ENCODE measurements at regions not wholly inside any gene's neighbourhood (a gene's known extent, or its start where the extent isn't known, plus 50 kb on each side); places are given as distances from the start of the nearest gene placed in this dataset.

DNA sequence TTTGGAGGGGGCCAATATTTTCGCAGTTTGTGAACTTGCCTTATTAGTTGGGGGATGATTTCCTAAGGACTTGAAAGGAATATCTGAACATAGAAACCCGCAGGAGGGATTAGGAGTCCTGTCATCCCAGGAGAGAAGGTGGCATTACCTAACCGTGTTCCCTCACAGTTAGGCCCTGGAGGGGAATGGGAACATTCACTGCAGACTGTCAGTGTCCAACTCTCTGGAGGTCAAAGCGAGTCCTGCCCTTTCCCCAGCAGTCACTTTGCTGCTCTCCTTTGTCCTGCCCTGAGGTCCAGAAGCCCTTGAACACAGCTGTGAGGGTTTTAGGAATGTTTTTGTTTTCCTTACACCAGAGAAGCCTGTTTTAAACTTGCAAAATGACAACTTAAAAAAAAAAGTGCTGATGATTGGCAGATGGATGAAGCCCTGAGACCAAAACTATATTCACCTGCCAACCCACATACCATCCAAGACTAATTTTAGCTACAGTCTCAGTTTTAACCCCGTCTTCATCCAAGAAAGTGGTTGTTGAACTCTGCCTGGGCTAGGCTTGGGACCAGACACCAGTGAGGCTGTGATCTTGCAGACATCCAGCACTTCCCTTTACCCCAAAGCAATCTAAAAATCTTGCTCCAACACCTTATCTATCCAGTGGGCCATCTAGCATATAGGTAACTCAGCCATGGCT is 90.5 kb upstream of the MEX3C start:
- no peak for TF ChIP-seq POLR2A (IDR thresholded peaks at IDR 0.05; ENCODE audit: low read depth, low read length)
- FAIRE-seq = no peak
- DNase-seq (ENCODE audit: insufficient read length, low spot score) = no peak

GRCh38 chr18:51288582-51288981 is 91.1 kb upstream of the MEX3C start:
- no peak for DNase-seq (ENCODE audit: insufficient read length, low spot score)
- no peak for FAIRE-seq
- no peak for TF ChIP-seq POLR2A (IDR thresholded peaks at IDR 0.05; ENCODE audit: low read depth, low read length)

DNA sequence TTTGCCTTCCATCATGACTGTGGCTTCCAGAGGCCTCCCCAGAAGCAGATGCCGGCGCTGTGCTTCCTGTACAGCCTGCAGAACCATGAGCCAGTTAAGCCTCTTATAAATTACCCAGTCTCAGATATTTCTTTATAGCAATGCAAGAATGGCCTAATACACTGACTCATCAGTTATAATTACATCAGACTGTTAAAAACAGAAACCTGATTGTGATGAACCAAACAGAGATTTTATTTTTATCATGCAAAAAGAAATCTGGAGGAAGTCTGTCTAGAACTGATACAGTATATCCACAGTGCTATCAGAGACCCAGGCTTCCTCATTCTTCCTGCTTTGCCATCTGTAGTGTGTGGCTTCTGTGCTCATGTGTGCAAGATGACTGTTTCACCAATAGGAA is 93.4 kb upstream of the MEX3C start:
- no peak for TF ChIP-seq POLR2A (IDR thresholded peaks at IDR 0.05; ENCODE audit: low read depth, low read length)
- FAIRE-seq (no peak), DNase-seq (ENCODE audit: insufficient read length, low spot score) (no peak)

DNA sequence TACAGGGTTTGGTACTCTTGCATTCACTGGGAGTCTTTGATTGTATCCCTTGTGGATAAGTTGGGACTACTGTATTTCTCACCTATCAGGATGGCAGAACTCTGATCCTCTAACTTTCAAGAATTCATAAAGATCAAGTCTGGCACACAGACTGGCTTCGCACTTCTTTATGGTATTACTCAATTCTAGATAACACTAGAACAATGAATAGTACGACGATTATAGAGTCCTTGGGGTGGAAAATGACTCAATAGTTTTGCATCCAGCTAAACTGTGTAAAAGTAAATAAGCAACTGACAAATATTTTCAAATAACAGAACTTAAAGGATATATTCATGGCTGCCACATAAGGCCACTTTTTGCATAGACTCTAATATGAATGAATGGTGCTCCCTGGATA is 103.4 kb upstream of the MEX3C start:
- no peak for TF ChIP-seq POLR2A (IDR thresholded peaks at IDR 0.05; ENCODE audit: low read depth, low read length)
- FAIRE-seq = no peak
- DNase-seq (ENCODE audit: insufficient read length, low spot score) = no peak

GRCh38 chr18:51301376-51301775 is 103.9 kb upstream of the MEX3C start:
- no peak for DNase-seq (ENCODE audit: insufficient read length, low spot score)
- no peak for FAIRE-seq
- TF ChIP-seq POLR2A (IDR thresholded peaks at IDR 0.05; ENCODE audit: low read depth, low read length) = no peak

GRCh38 chr18:51316677-51317076 is 119.2 kb upstream of the MEX3C start:
- TF ChIP-seq POLR2A (IDR thresholded peaks at IDR 0.05; ENCODE audit: low read depth, low read length) = no peak
- DNase-seq (ENCODE audit: insufficient read length, low spot score) (no peak), FAIRE-seq (no peak)

DNA sequence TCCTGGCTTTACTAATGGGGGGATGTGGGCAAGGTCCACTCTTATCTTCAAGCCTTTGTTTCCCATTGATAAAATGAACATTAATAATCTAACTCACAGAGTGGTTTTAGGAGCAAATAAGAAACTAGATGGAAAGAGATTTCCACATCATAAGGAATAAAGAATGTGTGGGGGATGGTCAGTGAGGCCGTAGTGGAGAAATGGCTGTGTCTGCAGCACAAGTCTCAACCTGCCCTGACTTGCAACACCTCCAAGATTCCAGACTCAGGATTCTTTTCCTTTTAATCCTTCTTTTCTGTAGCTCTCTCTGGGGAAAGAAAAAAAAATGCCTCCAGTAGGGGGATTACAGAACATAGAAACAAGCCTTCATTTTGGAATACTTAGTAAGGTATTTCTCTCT is 124.2 kb upstream of the MEX3C start:
- no peak for TF ChIP-seq POLR2A (IDR thresholded peaks at IDR 0.05; ENCODE audit: low read depth, low read length)
- FAIRE-seq = no peak
- DNase-seq (ENCODE audit: insufficient read length, low spot score) = no peak

- TF ChIP-seq POLR2A (IDR thresholded peaks at IDR 0.05; ENCODE audit: low read depth, low read length) = no peak
- no peak for DNase-seq (ENCODE audit: insufficient read length, low spot score)
- FAIRE-seq = no peak
These were observed 126.5 kb upstream of the MEX3C start for GRCh38 chr18:51323961-51324360.

DNA sequence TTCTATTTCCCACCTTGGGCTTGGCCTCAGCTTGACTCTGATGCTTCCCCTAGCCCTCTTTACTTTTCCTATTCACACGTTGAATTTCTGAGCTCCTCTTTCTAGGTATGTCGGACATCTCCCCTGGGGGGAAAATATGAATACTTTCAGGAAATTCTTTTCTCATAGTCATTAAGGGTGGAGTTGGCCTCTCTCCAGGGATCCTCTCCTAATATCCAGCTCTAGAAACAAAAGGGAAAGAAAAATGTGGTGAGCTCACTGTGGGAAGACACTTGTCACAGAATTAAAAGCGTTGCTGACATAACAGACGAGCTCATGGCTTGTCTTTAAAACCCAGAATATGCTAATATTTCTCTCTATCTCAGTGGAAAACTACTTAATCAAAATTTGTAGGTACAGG is 132.7 kb upstream of the MEX3C start:
- no peak for TF ChIP-seq POLR2A (IDR thresholded peaks at IDR 0.05; ENCODE audit: low read depth, low read length)
- FAIRE-seq = no peak
- no peak for DNase-seq (ENCODE audit: insufficient read length, low spot score)

GRCh38 chr18:51330739-51331138 is 133.3 kb upstream of the MEX3C start:
- TF ChIP-seq POLR2A (IDR thresholded peaks at IDR 0.05; ENCODE audit: low read depth, low read length) = no peak
- DNase-seq (ENCODE audit: insufficient read length, low spot score) (no peak), FAIRE-seq (no peak)

- FAIRE-seq (no peak), DNase-seq (ENCODE audit: insufficient read length, low spot score) (no peak)
- no peak for TF ChIP-seq POLR2A (IDR thresholded peaks at IDR 0.05; ENCODE audit: low read depth, low read length)
These were observed 139.9 kb upstream of the MEX3C start for GRCh38 chr18:51337406-51337805.

DNA sequence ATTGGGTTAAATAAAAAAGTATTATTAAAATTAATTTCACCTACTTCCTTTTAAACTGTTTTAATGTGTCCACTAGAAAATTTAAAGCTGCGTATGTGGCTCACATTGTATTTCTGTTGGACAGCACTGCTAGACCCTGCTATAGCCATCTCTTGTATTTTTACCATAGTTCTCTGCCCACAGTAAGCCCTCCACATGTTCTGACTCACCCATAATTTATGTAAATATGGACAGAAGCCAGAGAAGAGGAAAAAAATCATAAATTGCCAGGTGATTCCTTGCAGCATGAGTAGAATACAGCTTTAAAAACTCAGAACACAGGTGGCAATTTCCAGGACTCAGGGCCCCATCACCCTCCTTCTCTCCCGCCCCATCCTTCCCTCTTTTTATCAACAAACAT is 142.4 kb upstream of the MEX3C start:
- TF ChIP-seq POLR2A (IDR thresholded peaks at IDR 0.05; ENCODE audit: low read depth, low read length) = no peak
- FAIRE-seq (no peak), DNase-seq (ENCODE audit: insufficient read length, low spot score) (no peak)

DNA sequence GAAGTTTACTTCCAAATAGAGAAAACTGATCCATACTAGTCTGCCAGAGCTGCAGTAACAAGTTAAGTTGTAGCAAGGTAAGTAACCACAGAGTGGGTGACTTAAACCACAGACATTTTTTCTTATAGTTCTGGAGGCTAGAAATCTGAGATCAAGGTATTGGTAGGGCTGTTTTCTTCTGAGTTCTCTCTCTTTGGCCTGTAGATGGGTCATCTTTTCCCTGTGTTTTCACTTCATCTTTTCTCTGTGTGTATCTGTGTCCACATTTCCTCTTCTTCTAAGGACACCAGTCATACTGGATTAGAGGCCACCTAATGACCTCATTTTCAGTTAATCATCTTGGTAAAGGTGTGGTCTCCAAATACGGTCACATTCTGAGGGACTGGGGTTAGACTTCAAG is 142.9 kb upstream of the MEX3C start:
- DNase-seq (ENCODE audit: insufficient read length, low spot score) (no peak), FAIRE-seq (no peak)
- no peak for TF ChIP-seq POLR2A (IDR thresholded peaks at IDR 0.05; ENCODE audit: low read depth, low read length)

GRCh38 chr18:51342815-51343214 is 145.3 kb upstream of the MEX3C start:
- FAIRE-seq (no peak), DNase-seq (ENCODE audit: insufficient read length, low spot score) (no peak)
- no peak for TF ChIP-seq POLR2A (IDR thresholded peaks at IDR 0.05; ENCODE audit: low read depth, low read length)

GRCh38 chr18:51345848-51346391 is 148.4 kb upstream of the MEX3C start:
- FAIRE-seq (no peak), DNase-seq (ENCODE audit: insufficient read length, low spot score) (no peak)
- TF ChIP-seq POLR2A (IDR thresholded peaks at IDR 0.05; ENCODE audit: low read depth, low read length) = no peak
